ENCODE measurements at regions not wholly inside any gene's neighbourhood (a gene's known extent, or its start where the extent isn't known, plus 50 kb on each side); places are given as distances from the start of the nearest gene placed in this dataset.

DNA sequence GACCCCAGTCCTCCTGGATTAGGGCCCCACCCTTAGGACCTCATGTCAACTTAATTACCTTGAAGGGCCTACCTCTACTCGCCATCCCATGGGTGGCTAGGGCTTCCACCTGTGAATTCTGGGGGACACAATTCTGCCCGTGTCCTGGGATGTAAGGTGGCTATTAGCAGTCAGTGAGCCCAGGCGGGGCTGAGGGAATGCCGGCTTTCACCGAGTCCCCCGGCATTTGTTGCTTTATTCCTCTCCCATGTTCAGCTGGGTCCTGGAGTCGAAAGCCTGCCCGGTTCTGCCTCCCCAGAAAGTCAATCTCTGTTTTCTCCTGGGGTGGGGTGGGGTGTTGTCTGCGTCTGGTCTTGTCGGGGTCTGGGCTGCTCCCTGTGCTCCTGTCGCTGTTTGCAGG lies 125.6 kb downstream of the GLRX3 start:
- Histone ChIP-seq H2AFZ (ENCODE audit: low read length) (no peak overlapping the region), H4K91ac (ENCODE audit: insufficient read length, low read depth, low read length) (no peak overlapping the region), H2BK5ac (ENCODE audit: insufficient read length, low read length) (no peak overlapping the region), H3K9ac (ENCODE audit: extremely low read depth, insufficient read length, low read length) (no peak overlapping the region), H2BK120ac (ENCODE audit: low read depth, low read length, poor library complexity, severe bottlenecking) (no peak overlapping the region), H3K79me2 (ENCODE audit: insufficient read depth, low read length) (no peaks in the 10 kb centered on the region), H3K18ac (ENCODE audit: insufficient read length, low read depth, low read length) (no peak overlapping the region), H4K20me1 (ENCODE audit: control insufficient read depth, insufficient read depth, insufficient read length) (no peaks in the 10 kb centered on the region), H3K9me3 (ENCODE audit: control insufficient read depth, low read depth, low read length) (peaks cover 26% of the 10 kb centered on the region), H3K23me2 (ENCODE audit: insufficient read length, low read depth, low read length, poor library complexity, severe bottlenecking) (peaks cover 2% of the 10 kb centered on the region), H3K27me3 (ENCODE audit: insufficient read depth, low read length) (no peaks in the 10 kb centered on the region), H2BK20ac (ENCODE audit: low read depth, low read length, poor library complexity, severe bottlenecking) (no peak overlapping the region), H3K14ac (ENCODE audit: insufficient read depth, low read length) (no peak overlapping the region), H4K8ac (replicated peaks; ENCODE audit: insufficient read length, low read depth, low read length) (no peak overlapping the region), H3K56ac (ENCODE audit: insufficient read length, low read depth, low read length) (no peak overlapping the region), H3K23ac (ENCODE audit: insufficient read length, low read depth, low read length) (no peak overlapping the region), H3K4me1 (ENCODE audit: insufficient read depth, low read length) (no peaks in the 10 kb centered on the region), H3K4me2 (ENCODE audit: insufficient read depth, insufficient read length, low read length) (no peak overlapping the region), H3K4ac (ENCODE audit: low read depth, low read length) (no peak overlapping the region), H2AK5ac (ENCODE audit: insufficient read length, low read length) (no peak overlapping the region), H3K27ac (ENCODE audit: insufficient read length, low read depth, low read length) (no peak overlapping the region), H3K79me1 (ENCODE audit: insufficient read depth, low read depth, low read length, poor library complexity, severe bottlenecking) (no peaks in the 10 kb centered on the region), H4K5ac (ENCODE audit: insufficient read length, low read depth, low read length) (no peak overlapping the region), H2BK12ac (ENCODE audit: insufficient read length, low read depth, low read length) (no peak overlapping the region), H2BK15ac (ENCODE audit: low read depth, low read length) (no peak overlapping the region), H3T11ph (ENCODE audit: low read length) (no peak overlapping the region)
- peaks cover 62 to 81% of the 10 kb centered on the region in 2 experiments for H3K9me3 Mint-ChIP-seq
- peaks cover 3% of the 10 kb centered on the region; the same call in 1 of the 2 replicates for H3K27me3 Mint-ChIP-seq (ENCODE audit: low read depth)
- H3K4me1 Mint-ChIP-seq = no peaks in the 10 kb centered on the region
- no peak for DNase-seq
- no CpG with 5 or more reads among the region's 11 CpGs for WGBS (ENCODE audit: extremely low coverage, insufficient read length, low lambda C conversion rate)
- H3K36me3 Mint-ChIP-seq (ENCODE audit: insufficient read depth in 1 of 3, low read depth in 3 of 3) = peaks cover 4 to 16% (median 14%) of the 10 kb centered on the region in 3 experiments; a peak in 4 of 7 replicates
- H3K4me3 Mint-ChIP-seq = no peak overlapping the region
- TF ChIP-seq, protein P1, sequence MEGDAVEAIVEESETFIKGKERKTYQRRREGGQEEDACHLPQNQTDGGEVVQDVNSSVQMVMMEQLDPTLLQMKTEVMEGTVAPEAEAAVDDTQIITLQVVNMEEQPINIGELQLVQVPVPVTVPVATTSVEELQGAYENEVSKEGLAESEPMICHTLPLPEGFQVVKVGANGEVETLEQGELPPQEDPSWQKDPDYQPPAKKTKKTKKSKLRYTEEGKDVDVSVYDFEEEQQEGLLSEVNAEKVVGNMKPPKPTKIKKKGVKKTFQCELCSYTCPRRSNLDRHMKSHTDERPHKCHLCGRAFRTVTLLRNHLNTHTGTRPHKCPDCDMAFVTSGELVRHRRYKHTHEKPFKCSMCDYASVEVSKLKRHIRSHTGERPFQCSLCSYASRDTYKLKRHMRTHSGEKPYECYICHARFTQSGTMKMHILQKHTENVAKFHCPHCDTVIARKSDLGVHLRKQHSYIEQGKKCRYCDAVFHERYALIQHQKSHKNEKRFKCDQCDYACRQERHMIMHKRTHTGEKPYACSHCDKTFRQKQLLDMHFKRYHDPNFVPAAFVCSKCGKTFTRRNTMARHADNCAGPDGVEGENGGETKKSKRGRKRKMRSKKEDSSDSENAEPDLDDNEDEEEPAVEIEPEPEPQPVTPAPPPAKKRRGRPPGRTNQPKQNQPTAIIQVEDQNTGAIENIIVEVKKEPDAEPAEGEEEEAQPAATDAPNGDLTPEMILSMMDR (conservative IDR thresholded peaks at IDR 0.05) = no peak
- no peak overlapping the region for H3K27ac Mint-ChIP-seq

Measured in H9 (cell line).